Suprapubic skin (tissue), 4 donors: ENCODE measurements at regions not wholly inside any gene's neighbourhood (a gene's known extent, or its start where the extent isn't known, plus 50 kb on each side); places are given as distances from the start of the nearest gene placed in this dataset.
"Not testable (repeated sequence)": the region's sequence is repeated elsewhere in the genome, so short reads cannot be mapped to it uniquely, and the experiment has no call there.

Experiments used
- DNase-seq, 2 donors: peaks; one replicate each; pipeline ENCODE4 v3.0.0-alpha.2; 2019; ENCODE audit warnings: low spot score in 2 of 2
- H3K27ac ChIP-seq: fragments of 200-600 bp; sonication (generic); one replicate; pipeline ENCODE4 v1.5.1; 2019
- H3K27me3 ChIP-seq: fragments of 200-600 bp; sonication (generic); one replicate; pipeline ENCODE4 v1.5.1; 2019
- H3K36me3 ChIP-seq: fragments of 200-600 bp; sonication (generic); one replicate; pipeline ENCODE4 v1.5.1; 2019
- H3K4me1 ChIP-seq: fragments of 200-600 bp; sonication (generic); one replicate; pipeline ENCODE4 v1.5.1; 2019
- H3K4me3 ChIP-seq: fragments of 200-600 bp; sonication (generic); one replicate; pipeline ENCODE4 v1.5.1; 2019; ENCODE audit warnings: mild to moderate bottlenecking
- H3K9me3 ChIP-seq: fragments of 200-600 bp; sonication (generic); one replicate; pipeline ENCODE4 v1.5.1; 2019
- CTCF ChIP-seq, 2 donors: fragments of 200-600 bp in 1 of 2; fragments of 450-650 bp in 1 of 2; sonication (generic) in 1 of 2; IDR thresholded peaks; one replicate each; pipeline ENCODE4 v1.5.1; 2016 to 2019; ENCODE audit warnings: antibody characterized with exemption in 2 of 2, mild to moderate bottlenecking in 1 of 2, moderate library complexity in 1 of 2
- EP300 ChIP-seq: sonication (generic); formaldehyde crosslinking; IDR thresholded peaks from one replicate; pipeline ENCODE4 v1.6.1; 2017; ENCODE audit warnings: antibody characterized with exemption
- POLR2A ChIP-seq, 2 donors: fragments of 450-650 bp; IDR thresholded peaks; one replicate each; pipeline ENCODE4 v1.6.1; 2017; ENCODE audit warnings: antibody characterized with exemption in 2 of 2, mild to moderate bottlenecking in 2 of 2, moderate library complexity in 2 of 2
- POLR2AphosphoS5 ChIP-seq, 3 donors: sonication (generic); formaldehyde crosslinking; IDR thresholded peaks; one replicate each; pipeline ENCODE4 v1.6.1; 2017; ENCODE audit warnings: antibody characterized with exemption in 3 of 3
- WGBS: methylation state at CpG from one replicate; pipeline ENCODE4 v1.1.5; 2018; 5-methylcytosine and 5-hydroxymethylcytosine counted together

GRCh38 chr5:104890767-104891166 is 1328.2 kb upstream of the NUDT12 start:
- H3K27me3 ChIP-seq = no peaks in the 10 kb centered on the region
- no peak overlapping the region for H3K4me3 ChIP-seq
- no peak for DNase-seq
- no peaks in the 10 kb centered on the region for H3K9me3 ChIP-seq
- no peak overlapping the region for H3K27ac ChIP-seq
- H3K36me3 ChIP-seq = no peaks in the 10 kb centered on the region
- WGBS = 39% methylated on average over 1 of the region's 1 CpG
- no peaks in the 10 kb centered on the region for H3K4me1 ChIP-seq
- TF ChIP-seq EP300 = no peak
- TF ChIP-seq POLR2A (IDR thresholded peaks at IDR 0.05) = no peak
- no peak for TF ChIP-seq CTCF (IDR thresholded peaks at IDR 0.05)
- no peak for TF ChIP-seq POLR2AphosphoS5 (IDR thresholded peaks at IDR 0.05)

- Histone ChIP-seq H3K4me3 (no peak overlapping the region), H3K36me3 (no peaks in the 10 kb centered on the region), H3K4me1 (no peaks in the 10 kb centered on the region), H3K27me3 (no peaks in the 10 kb centered on the region), H3K27ac (no peak overlapping the region), H3K9me3 (no peaks in the 10 kb centered on the region)
- DNase-seq = no peak
- TF ChIP-seq CTCF (IDR thresholded peaks at IDR 0.05) (no peak), POLR2A (IDR thresholded peaks at IDR 0.05) (no peak), EP300 (no peak), POLR2AphosphoS5 (IDR thresholded peaks at IDR 0.05) (no peak)
- 58% methylated on average over 4 of the region's 4 CpGs for WGBS
Observed at GRCh38 chr5:104859437-104859836, 1296.8 kb upstream of the NUDT12 start.

- not testable (repeated sequence) for H3K36me3 ChIP-seq
- 90% methylated on average over 5 of the region's 5 CpGs for WGBS
Observed at GRCh38 chr5:104852099-104852498, 1289.5 kb upstream of the NUDT12 start.

GRCh38 chr5:104845541-104845940 is 1283.0 kb upstream of the NUDT12 start:
- Histone ChIP-seq H3K27me3 (no peaks in the 10 kb centered on the region), H3K9me3 (peaks cover 6% of the 10 kb centered on the region), H3K4me3 (no peak overlapping the region), H3K4me1 (no peaks in the 10 kb centered on the region), H3K36me3 (no peaks in the 10 kb centered on the region), H3K27ac (no peak overlapping the region)
- no peak for DNase-seq
- WGBS = 76% methylated on average over 4 of the region's 4 CpGs
- no peak for TF ChIP-seq CTCF (IDR thresholded peaks at IDR 0.05)
- no peak for TF ChIP-seq POLR2AphosphoS5 (IDR thresholded peaks at IDR 0.05)
- TF ChIP-seq POLR2A (IDR thresholded peaks at IDR 0.05) = no peak
- TF ChIP-seq EP300 = no peak

More at GRCh38 chr5:104852099-104852498, 1289.5 kb upstream of the NUDT12 start:
- DNase-seq, H3K4me1 ChIP-seq, H3K4me3 ChIP-seq, H3K27me3 ChIP-seq, H3K27ac ChIP-seq, H3K9me3 ChIP-seq: not testable (repeated sequence)

- DNase-seq = no peak
- TF ChIP-seq EP300 (no peak), CTCF (IDR thresholded peaks at IDR 0.05) (no peak), POLR2A (IDR thresholded peaks at IDR 0.05) (no peak)
- WGBS = 33% methylated on average over 2 of the region's 2 CpGs
- Histone ChIP-seq H3K4me3 (no peak overlapping the region), H3K4me1 (no peaks in the 10 kb centered on the region), H3K36me3 (no peaks in the 10 kb centered on the region), H3K9me3 (peaks cover 5% of the 10 kb centered on the region), H3K27ac (no peak overlapping the region), H3K27me3 (no peaks in the 10 kb centered on the region)
Observed at GRCh38 chr5:104843822-104844221, 1281.2 kb upstream of the NUDT12 start.

GRCh38 chr5:104840284-104840683 is 1277.7 kb upstream of the NUDT12 start:
- DNase-seq = no peak
- no peaks in the 10 kb centered on the region for H3K27me3 ChIP-seq
- no peaks in the 10 kb centered on the region for H3K9me3 ChIP-seq
- no peaks in the 10 kb centered on the region for H3K36me3 ChIP-seq
- H3K4me3 ChIP-seq = no peak overlapping the region
- WGBS = 43% methylated on average over 1 of the region's 1 CpG
- H3K27ac ChIP-seq = no peak overlapping the region
- no peaks in the 10 kb centered on the region for H3K4me1 ChIP-seq
- no peak for TF ChIP-seq POLR2A (IDR thresholded peaks at IDR 0.05)

GRCh38 chr5:104831515-104831914 is 1268.9 kb upstream of the NUDT12 start:
- not testable (repeated sequence) for H3K27ac ChIP-seq, H3K27me3 ChIP-seq

More at GRCh38 chr5:104831515-104831914, 1268.9 kb upstream of the NUDT12 start:
- not testable (repeated sequence) for H3K36me3 ChIP-seq, H3K4me3 ChIP-seq, H3K4me1 ChIP-seq, H3K9me3 ChIP-seq, DNase-seq
- 95% methylated on average over 3 of the region's 3 CpGs for WGBS
